Esophagus squamous epithelium (tissue), 4 donors: ENCODE measurements at regions not wholly inside any gene's neighbourhood (a gene's known extent, or its start where the extent isn't known, plus 50 kb on each side); places are given as distances from the start of the nearest gene placed in this dataset.

ENCODE experiments used
- POLR2A ChIP-seq, 4 donors: fragments of 450-650 bp; IDR thresholded peaks; one replicate each; pipeline ENCODE4 v1.6.1; 2017; ENCODE audit warnings: antibody characterized with exemption in 4 of 4, mild to moderate bottlenecking in 4 of 4, moderate library complexity in 3 of 4
- TF ChIP-seq, protein P1 (sequence below), 6 experiments: fragments of 450-650 bp in 4 of 6; fragments of 200-600 bp in 2 of 6; sonication (generic) in 2 of 6; IDR thresholded peaks; one replicate each; pipeline ENCODE4 v1.5.1; 2016 to 2019; ENCODE audit warnings: antibody characterized with exemption in 6 of 6, mild to moderate bottlenecking in 4 of 6, moderate library complexity in 4 of 6

DNA sequence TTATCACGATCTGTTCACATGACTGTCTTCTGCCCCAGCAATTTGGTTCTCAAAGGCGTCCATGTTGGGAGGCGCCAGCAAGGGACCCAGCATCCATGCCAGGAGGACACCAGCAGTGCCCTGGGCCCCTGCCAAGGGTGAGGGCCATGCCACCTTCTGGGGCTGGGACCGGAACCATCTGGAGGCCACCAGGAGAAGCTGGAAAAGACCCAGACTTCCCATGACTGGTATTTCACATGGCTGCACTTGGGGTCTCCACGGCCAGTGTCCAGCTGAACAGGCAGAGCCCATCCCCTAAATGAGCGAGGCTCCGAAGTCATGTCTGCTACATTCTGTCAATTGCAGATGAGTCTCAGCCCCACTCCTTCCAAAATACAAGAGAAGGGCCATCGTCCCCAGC lies 306.8 kb upstream of the HS6ST1 start:
- TF ChIP-seq POLR2A (IDR thresholded peaks at IDR 0.05): no peak
- TF ChIP-seq, protein P1, sequence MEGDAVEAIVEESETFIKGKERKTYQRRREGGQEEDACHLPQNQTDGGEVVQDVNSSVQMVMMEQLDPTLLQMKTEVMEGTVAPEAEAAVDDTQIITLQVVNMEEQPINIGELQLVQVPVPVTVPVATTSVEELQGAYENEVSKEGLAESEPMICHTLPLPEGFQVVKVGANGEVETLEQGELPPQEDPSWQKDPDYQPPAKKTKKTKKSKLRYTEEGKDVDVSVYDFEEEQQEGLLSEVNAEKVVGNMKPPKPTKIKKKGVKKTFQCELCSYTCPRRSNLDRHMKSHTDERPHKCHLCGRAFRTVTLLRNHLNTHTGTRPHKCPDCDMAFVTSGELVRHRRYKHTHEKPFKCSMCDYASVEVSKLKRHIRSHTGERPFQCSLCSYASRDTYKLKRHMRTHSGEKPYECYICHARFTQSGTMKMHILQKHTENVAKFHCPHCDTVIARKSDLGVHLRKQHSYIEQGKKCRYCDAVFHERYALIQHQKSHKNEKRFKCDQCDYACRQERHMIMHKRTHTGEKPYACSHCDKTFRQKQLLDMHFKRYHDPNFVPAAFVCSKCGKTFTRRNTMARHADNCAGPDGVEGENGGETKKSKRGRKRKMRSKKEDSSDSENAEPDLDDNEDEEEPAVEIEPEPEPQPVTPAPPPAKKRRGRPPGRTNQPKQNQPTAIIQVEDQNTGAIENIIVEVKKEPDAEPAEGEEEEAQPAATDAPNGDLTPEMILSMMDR (IDR thresholded peaks at IDR 0.05): no peak
